ENCODE measurements at regions not wholly inside any gene's neighbourhood (a gene's known extent, or its start where the extent isn't known, plus 50 kb on each side); places are given as distances from the start of the nearest gene placed in this dataset.

DNA sequence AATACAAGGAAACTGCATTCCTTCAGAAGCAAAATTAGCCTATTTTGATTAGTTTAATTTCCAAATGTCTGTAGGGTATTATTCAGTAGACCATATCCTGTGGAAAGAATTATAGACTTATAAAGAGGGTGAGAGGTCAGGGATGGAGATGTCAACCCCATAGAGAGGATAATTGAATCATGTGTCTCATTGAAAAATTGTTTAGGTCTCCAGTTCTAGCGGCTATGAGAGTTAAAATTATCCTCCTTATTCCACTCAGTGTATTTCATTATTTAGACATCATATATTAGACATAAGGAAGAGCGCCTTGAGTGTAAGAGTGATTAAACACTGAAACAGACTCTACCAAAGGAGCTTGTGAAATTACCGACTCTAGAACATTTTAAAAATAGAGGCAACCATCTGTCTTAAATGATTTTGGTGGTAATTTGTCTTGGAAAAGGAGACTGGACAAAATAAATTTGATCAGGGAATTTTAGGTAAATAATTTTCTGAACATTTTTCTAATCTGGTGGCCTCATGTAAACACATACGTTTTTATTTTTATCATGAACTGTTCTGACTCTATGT is 654.4 kb upstream of the TENM3 start:
- Histone ChIP-seq H3K9me3 (ENCODE audit: low read length) (no peaks in the 10 kb centered on the region), H4K20me1 (ENCODE audit: insufficient read depth, low read length) (no peaks in the 10 kb centered on the region), H3K36me3 (replicated peaks in 1 of 2; ENCODE audit: control insufficient read depth in 1 of 2, insufficient read depth in 2 of 2, low read length in 2 of 2) (no peaks in the 10 kb centered on the region), H3K9ac (ENCODE audit: insufficient read depth, low read depth, low read length) (no peak overlapping the region), H3K4me2 (ENCODE audit: low read depth, low read length) (no peak overlapping the region), H3K27me3 (ENCODE audit: control insufficient read depth in 1 of 2, insufficient read depth in 2 of 2, low read length in 2 of 2) (no peaks in the 10 kb centered on the region), H3K4me3 (replicated peaks in 1 of 3; ENCODE audit: insufficient read depth in 1 of 3, low read depth in 2 of 3, low read length in 3 of 3) (no peak overlapping the region), H3K79me2 (ENCODE audit: insufficient read depth, low read length) (no peaks in the 10 kb centered on the region), H2AFZ (ENCODE audit: low read length) (no peak overlapping the region), H3K27ac (ENCODE audit: extremely low read length, insufficient read depth, low read length) (no peak overlapping the region), H3K4me1 (ENCODE audit: insufficient read depth, low read length) (no peaks in the 10 kb centered on the region)
- no peak for ATAC-seq
- BruUV-seq (replicated peaks), result no TSS peak
- no peak for FAIRE-seq
- in situ Hi-C loops (cut with HindIII; ENCODE audit: extremely low pct_ligation_motif_present, low pct_unique_long_range_greater_than_20kb) (no loop called here), intact Hi-C loops (cut with micrococcal nuclease; ENCODE audit: unreplicated experiment) (no loop called here)
- POLR2A ChIA-PET, result no interaction called here
- CTCF ChIA-PET (ENCODE audit: low intra/inter-chr PET ratio, low total read pairs), result no interaction called here
- 12% methylated on average over 4 of the region's 4 CpGs for WGBS (ENCODE audit: low lambda C conversion rate)
- no peak for DNase-seq (ENCODE audit: low spot score)
- no peak for TF ChIP-seq ZFY (CRISPR knock-in tag; IDR thresholded peaks at IDR 0.05)
- no peak for TF ChIP-seq SP2 (CRISPR knock-in tag; IDR thresholded peaks at IDR 0.05)
- TF ChIP-seq POLR2AphosphoS5 (IDR thresholded peaks at IDR 0.05; ENCODE audit: low read depth, low read length), result no peak

DNA sequence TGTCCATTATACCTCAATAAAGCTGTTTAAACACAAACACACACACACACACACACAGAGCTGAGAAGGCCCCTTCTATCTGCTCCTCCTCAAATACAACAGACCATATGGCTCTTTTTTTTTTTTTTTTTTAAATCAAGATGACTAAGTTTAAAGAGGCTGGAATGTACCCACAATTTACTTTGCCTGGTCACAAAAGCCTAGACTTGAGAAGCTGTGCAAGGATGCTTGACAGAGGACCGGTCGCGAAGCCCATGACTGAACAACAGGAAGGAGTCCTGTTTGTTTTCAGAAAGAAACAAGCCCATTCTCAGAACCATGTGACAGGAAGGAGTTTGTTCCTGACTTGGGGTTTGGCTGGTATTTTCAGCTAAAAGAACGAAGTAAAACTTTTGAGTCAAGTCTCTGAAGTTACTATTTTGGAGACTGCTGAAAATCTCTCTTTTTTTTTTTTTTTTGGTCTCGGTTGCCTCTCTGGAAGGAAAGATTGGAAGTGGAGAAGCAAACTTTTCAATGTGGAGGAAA is 650.9 kb upstream of the TENM3 start:
- Histone ChIP-seq H3K4me1 (ENCODE audit: insufficient read depth, low read length) (no peaks in the 10 kb centered on the region), H3K79me2 (ENCODE audit: insufficient read depth, low read length) (no peaks in the 10 kb centered on the region), H3K27ac (ENCODE audit: extremely low read length, insufficient read depth, low read length) (no peak overlapping the region), H2AFZ (ENCODE audit: low read length) (no peak overlapping the region), H3K9me3 (ENCODE audit: low read length) (no peaks in the 10 kb centered on the region), H3K4me3 (replicated peaks in 1 of 3; ENCODE audit: insufficient read depth in 1 of 3, low read depth in 2 of 3, low read length in 3 of 3) (no peak overlapping the region), H3K4me2 (ENCODE audit: low read depth, low read length) (no peak overlapping the region), H3K9ac (ENCODE audit: insufficient read depth, low read depth, low read length) (no peak overlapping the region), H4K20me1 (ENCODE audit: insufficient read depth, low read length) (no peaks in the 10 kb centered on the region), H3K27me3 (ENCODE audit: control insufficient read depth in 1 of 2, insufficient read depth in 2 of 2, low read length in 2 of 2) (no peaks in the 10 kb centered on the region), H3K36me3 (replicated peaks in 1 of 2; ENCODE audit: control insufficient read depth in 1 of 2, insufficient read depth in 2 of 2, low read length in 2 of 2) (no peaks in the 10 kb centered on the region)
- ChIA-PET POLR2A (no interaction called here), CTCF (ENCODE audit: low intra/inter-chr PET ratio, low total read pairs) (no interaction called here)
- in situ Hi-C loops (cut with HindIII; ENCODE audit: extremely low pct_ligation_motif_present, low pct_unique_long_range_greater_than_20kb) (no loop called here), intact Hi-C loops (cut with micrococcal nuclease; ENCODE audit: unreplicated experiment) (no loop called here)
- no peak for DNase-seq (ENCODE audit: low spot score)
- 26% methylated on average over 5 of the region's 5 CpGs for WGBS (ENCODE audit: low lambda C conversion rate)
- TF ChIP-seq NR3C1 (CRISPR knock-in tag; IDR thresholded peaks at IDR 0.05) (no peak), SRSF9 (IDR thresholded peaks at IDR 0.05; ENCODE audit: borderline replicate concordance, insufficient read depth, low read depth, low read length, poor library complexity, severe bottlenecking) (no peak), KLF9 (CRISPR knock-in tag; IDR thresholded peaks at IDR 0.05; ENCODE audit: low read depth) (no peak), NR2F2 (IDR thresholded peaks at IDR 0.05; ENCODE audit: borderline replicate concordance, low read depth) (no peak)
- FAIRE-seq, result no peak
- ATAC-seq, result no peak
- no TSS peak for BruUV-seq (replicated peaks)

Measured in HepG2 (cell line).